Endothelial cell (in vitro differentiated cells): ENCODE measurements at regions not wholly inside any gene's neighbourhood (a gene's known extent, or its start where the extent isn't known, plus 50 kb on each side); places are given as distances from the start of the nearest gene placed in this dataset.

Source experiments
- DNase-seq: peaks from one replicate; pipeline ENCODE4 v3.0.0; 2021; ENCODE audit warnings: low spot score
- H3K27ac Mint-ChIP-seq: one replicate; pipeline ENCODE4 v1.8.0; 2021; ENCODE audit warnings: mixed read lengths, inconsistent platforms; ENCODE audit not compliant: unreplicated experiment
- H3K27me3 Mint-ChIP-seq: one replicate; pipeline ENCODE4 v1.8.0; 2021; ENCODE audit warnings: mild to moderate bottlenecking, moderate library complexity, mixed read lengths, inconsistent platforms; ENCODE audit not compliant: unreplicated experiment
- H3K36me3 Mint-ChIP-seq: one replicate; pipeline ENCODE4 v1.8.0; 2021; ENCODE audit warnings: mild to moderate bottlenecking, low read depth, mixed read lengths, inconsistent platforms; ENCODE audit not compliant: unreplicated experiment
- H3K4me1 Mint-ChIP-seq: one replicate; pipeline ENCODE4 v1.8.0; 2021; ENCODE audit warnings: mild to moderate bottlenecking, mixed read lengths, inconsistent platforms; ENCODE audit not compliant: unreplicated experiment
- H3K4me3 Mint-ChIP-seq: one replicate; pipeline ENCODE4 v1.8.0; 2021; ENCODE audit warnings: mild to moderate bottlenecking, mixed read lengths, inconsistent platforms; ENCODE audit not compliant: unreplicated experiment
- H3K9me3 Mint-ChIP-seq: one replicate; pipeline ENCODE4 v1.8.0; 2021; ENCODE audit warnings: mixed read lengths, inconsistent platforms; ENCODE audit not compliant: unreplicated experiment
- TF ChIP-seq, protein P1 (sequence below): fragments of 200-600 bp; sonication (generic); IDR thresholded peaks from one replicate; pipeline ENCODE4 v1.5.0; 2021; ENCODE audit warnings: antibody characterized with exemption; ENCODE audit not compliant: unreplicated experiment

DNA sequence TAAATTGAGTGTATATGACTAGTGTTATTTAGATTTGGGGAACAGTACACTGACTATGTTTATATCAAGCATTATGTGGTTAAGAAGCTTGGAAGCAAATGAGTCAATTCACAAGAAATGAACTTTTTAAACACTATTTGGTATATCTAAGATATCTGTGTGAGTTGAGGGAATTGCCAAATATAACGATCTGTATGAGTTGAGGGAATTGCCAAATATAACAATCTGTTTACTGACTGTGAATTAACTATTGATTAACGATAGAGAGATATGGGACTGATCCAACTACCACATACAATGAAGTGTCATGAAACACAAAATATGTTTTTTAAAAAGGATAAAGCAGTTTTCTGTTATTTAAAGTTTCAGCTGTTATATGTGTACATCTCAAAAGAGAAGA is 301.4 kb downstream of the TENT4A start:
- TF ChIP-seq, protein P1, sequence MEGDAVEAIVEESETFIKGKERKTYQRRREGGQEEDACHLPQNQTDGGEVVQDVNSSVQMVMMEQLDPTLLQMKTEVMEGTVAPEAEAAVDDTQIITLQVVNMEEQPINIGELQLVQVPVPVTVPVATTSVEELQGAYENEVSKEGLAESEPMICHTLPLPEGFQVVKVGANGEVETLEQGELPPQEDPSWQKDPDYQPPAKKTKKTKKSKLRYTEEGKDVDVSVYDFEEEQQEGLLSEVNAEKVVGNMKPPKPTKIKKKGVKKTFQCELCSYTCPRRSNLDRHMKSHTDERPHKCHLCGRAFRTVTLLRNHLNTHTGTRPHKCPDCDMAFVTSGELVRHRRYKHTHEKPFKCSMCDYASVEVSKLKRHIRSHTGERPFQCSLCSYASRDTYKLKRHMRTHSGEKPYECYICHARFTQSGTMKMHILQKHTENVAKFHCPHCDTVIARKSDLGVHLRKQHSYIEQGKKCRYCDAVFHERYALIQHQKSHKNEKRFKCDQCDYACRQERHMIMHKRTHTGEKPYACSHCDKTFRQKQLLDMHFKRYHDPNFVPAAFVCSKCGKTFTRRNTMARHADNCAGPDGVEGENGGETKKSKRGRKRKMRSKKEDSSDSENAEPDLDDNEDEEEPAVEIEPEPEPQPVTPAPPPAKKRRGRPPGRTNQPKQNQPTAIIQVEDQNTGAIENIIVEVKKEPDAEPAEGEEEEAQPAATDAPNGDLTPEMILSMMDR = no peak
- Mint-ChIP-seq H3K4me1 (no peaks in the 10 kb centered on the region), H3K27me3 (peaks cover 1% of the 10 kb centered on the region), H3K9me3 (no peaks in the 10 kb centered on the region), H3K36me3 (no peaks in the 10 kb centered on the region), H3K4me3 (no peak overlapping the region), H3K27ac (no peak overlapping the region)
- no peak for DNase-seq

DNA sequence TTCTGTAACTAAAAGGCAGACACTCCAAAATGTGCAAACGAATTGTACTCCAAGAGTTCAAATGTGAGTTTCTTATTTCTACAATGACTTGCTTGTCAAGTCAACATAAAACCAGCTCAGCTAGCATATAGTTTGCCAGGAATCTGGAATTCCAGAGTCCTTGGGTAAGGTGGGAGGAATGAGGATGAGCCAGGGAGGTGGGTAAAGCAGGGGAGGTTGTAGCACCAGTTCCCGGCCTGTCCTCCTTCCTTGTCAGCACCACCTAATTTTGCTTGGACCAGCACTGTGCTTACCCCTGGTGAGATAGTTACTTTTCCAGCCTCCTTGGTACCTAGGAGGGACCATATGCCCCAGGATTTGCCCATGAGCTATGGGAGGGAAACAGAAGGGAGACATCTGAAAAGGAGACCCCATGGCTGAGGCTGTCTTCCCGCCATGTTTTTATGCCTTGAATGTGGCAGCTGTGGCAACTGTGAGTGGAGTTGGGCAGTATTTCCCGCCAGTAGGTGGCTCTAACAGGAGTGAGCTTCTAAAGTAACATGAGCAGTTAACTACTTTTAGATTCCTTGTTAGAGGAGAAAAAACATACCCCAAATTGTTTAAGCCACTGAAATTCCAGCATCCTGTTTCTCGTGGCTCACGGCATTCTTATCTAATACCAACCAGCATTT is 302.5 kb downstream of the TENT4A start:
- peak; percentile 10 for DNase-seq
- TF ChIP-seq, protein P1 = no peak
- no peak overlapping the region for H3K27ac Mint-ChIP-seq
- H3K36me3 Mint-ChIP-seq = no peaks in the 10 kb centered on the region
- H3K4me3 Mint-ChIP-seq = no peak overlapping the region
- H3K4me1 Mint-ChIP-seq = no peaks in the 10 kb centered on the region
- peaks cover 4% of the 10 kb centered on the region for H3K9me3 Mint-ChIP-seq
- peaks cover 1% of the 10 kb centered on the region for H3K27me3 Mint-ChIP-seq

DNA sequence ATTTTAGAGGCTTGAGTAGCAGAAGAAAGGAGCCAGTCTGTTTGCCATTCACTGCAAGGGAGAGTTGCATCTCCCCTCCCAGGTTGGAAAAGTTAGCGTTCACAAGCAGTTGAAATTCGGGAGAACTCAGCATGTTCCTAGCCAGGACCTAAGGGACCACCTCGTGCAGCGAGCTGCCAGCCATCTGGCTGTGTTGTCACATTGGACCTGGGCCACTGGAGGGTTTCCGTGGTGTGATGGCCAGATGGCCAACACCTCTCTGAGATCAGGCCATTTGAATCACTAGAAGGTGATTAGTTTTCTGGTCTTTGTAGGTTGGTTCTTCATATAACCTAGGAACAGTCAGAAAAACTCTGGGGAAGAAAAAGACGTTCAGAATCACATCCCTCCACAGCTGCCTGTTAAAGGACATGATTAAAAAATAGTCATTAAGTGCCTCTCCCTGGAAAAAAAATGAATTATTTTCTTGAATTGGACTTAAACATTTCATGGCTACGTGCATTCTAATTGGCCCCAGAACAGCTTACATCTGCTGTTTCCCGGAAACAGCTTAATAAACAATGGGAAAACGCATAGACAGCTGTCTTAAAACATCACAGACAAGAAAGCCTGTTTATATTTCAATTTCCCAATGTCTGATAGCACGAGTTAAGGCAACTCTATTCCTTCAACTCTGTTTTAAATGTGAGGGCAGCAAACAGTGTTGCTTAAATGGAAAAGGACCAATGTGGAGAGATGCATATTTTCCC is 303.9 kb downstream of the TENT4A start:
- DNase-seq = no peak
- Mint-ChIP-seq H3K36me3 (peaks cover 6% of the 10 kb centered on the region), H3K4me1 (no peaks in the 10 kb centered on the region), H3K27me3 (no peaks in the 10 kb centered on the region), H3K4me3 (no peak overlapping the region), H3K27ac (no peak overlapping the region), H3K9me3 (peaks cover 13% of the 10 kb centered on the region)
- TF ChIP-seq, protein P1 = no peak

DNA sequence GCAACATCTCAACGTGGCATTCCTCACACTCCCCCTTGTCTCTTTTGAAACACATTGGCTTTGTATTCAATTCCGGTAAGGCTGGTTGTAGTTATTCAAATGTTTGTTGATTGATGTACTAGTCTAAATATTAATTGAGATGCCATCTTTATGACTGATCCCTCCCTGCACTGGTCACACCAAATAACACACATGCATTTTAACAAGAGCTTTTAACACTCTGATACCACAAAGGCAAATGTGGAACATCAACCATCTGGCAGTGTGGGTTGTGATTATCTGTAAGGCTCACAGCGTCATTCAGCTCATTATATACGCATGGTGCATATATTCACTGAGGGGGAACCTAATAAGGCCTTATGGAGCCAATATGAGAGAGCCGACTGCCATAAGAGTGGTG is 305.0 kb downstream of the TENT4A start:
- TF ChIP-seq, protein P1 = no peak
- no peak overlapping the region for H3K4me3 Mint-ChIP-seq
- H3K4me1 Mint-ChIP-seq = no peaks in the 10 kb centered on the region
- H3K27ac Mint-ChIP-seq = no peak overlapping the region
- H3K27me3 Mint-ChIP-seq = no peaks in the 10 kb centered on the region
- DNase-seq = no peak
- H3K36me3 Mint-ChIP-seq = peaks cover 9% of the 10 kb centered on the region
- peaks cover 18% of the 10 kb centered on the region for H3K9me3 Mint-ChIP-seq

DNA sequence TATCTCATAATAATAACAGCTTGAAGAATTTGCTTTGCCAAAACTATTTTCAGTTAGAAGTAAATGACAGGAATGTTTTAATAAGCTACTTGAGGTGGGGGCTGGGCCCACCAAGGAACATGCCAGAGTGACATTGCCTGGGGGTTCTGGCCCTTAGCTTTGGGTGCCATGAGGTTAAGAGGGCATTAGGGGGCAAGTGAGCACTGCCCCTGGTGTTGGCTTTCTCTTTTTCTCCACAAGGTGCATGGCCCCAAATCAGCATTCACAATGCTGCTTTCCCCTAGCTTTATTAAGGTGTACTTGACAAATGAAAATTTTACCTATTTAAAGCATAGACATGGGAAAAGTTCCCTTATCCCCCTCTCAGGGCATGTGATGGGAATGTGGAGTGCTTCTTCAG is 305.4 kb downstream of the TENT4A start:
- TF ChIP-seq, protein P1 = no peak

More for the DNA sequence above, 305.4 kb downstream of the TENT4A start:
- no peaks in the 10 kb centered on the region for H3K27me3 Mint-ChIP-seq
- no peaks in the 10 kb centered on the region for H3K4me1 Mint-ChIP-seq
- DNase-seq = no peak
- H3K27ac Mint-ChIP-seq = no peak overlapping the region
- H3K9me3 Mint-ChIP-seq = peaks cover 22% of the 10 kb centered on the region
- no peak overlapping the region for H3K4me3 Mint-ChIP-seq
- H3K36me3 Mint-ChIP-seq = peaks cover 11% of the 10 kb centered on the region
